NCI-H1092 treated with DMSO at 0.1 percent for 48 hours (cell line): ENCODE measurements at regions not wholly inside any gene's neighbourhood (a gene's known extent, or its start where the extent isn't known, plus 50 kb on each side); places are given as distances from the start of the nearest gene placed in this dataset.
"Not testable (repeated sequence)": the region's sequence is repeated elsewhere in the genome, so short reads cannot be mapped to it uniquely, and the experiment has no call there.

ENCODE experiments used
- DNase-seq: peaks from one replicate; lab custom pipeline; 2025; lab: John Stamatoyannopoulos, UW

GRCh38 chr4:118587946-118588345, 97.2 kb upstream of the METTL14 start:
- no peak for DNase-seq

- no peak for DNase-seq
Observed at GRCh38 chr4:118589471-118590055, 95.6 kb upstream of the METTL14 start.

DNA sequence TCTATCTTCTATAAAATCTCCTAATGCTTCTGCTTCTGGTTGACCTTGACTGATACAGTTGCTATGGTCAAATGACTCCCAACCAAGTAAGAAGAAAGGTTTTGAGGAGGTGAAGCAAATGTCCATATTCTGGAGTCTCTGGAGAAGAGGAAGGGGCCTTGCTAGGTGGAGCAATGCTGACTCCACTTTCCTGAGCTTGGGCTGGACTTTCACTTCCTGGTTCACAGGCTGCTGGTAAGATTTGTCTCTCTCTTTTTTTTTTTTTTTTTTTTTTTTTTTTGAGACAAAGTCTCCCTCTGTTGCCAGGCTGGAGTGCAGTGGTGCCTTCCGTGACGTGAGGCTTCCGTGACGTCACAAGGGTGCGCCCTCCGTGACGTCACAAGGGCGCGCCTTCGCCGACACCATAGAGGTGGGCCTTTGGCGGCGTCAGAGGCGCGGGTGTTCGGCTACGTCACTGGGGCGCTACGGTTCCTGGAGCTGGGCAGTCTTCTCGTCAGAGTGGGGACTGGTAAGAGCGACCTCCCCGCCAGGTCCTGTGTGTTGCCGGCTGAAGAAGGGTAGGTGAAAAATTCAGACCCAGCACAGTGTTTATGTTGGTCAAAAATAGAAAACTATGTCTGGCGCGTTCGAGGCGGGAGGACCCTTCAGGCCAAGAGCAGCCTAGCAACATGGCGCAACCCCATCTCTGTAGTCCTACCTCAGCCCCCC, 93.7 kb upstream of the METTL14 start:
- DNase-seq: peak; percentile 82

- DNase-seq: not testable (repeated sequence)
Observed at GRCh38 chr4:118592289-118592688, 92.9 kb upstream of the METTL14 start.

DNA sequence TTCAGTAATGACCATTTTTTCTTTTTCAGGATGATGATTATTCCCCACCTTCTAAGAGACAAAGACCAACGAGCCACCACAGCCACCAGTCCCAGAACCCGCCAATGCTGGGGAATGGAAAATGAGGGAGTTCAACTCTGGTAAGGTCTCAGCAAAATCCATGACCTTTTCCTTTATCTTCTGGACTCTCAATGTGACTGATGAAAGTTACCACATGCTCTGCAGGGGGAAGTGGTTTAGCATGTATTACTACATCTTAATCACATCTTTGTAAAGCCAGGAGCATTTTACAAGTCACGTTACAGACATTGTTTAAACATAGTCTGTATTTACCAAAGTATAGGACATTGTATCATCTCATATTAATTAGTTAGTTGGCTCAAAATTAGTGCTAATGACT, 89.3 kb upstream of the METTL14 start:
- not testable (repeated sequence) for DNase-seq

DNA sequence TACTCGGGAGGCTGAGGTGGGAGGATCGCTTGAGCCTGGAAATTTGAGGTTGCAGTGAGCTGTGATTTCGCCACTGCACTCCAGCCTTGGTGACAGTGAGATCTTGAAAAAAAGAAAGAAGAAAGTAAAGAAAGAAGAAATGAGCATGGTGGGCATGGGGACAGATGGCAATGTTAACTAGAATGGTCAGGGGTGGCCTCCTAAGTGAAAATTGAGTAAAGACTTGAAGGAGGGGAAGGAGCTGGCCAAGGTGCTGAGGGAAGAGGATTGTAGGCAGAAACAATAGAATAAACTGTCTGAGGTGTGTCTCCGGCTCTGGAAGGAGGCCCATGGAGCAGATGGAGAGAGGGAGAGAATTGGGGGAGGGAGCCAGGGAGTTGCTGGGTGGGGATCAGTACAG, 60.1 kb upstream of the METTL14 start:
- not testable (repeated sequence) for DNase-seq

DNA sequence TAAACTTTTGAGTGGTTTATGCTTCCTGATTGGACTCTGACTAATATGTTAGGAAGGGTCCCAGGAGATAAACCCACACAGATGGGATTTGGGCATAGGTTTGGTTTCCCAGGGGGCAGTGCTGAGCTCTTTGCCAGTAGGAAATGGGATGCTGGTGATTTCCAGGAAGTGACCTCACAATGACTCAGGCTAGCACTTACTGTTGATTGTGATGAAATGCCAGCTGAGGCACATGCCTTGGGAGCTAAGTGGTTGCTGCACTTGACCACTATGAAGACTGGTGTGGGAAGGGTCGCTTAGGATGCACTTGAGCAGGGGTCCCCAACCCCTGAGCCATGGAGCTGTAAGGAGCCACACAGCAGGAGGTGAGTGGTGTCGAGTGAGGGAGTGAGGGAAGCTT, 55.5 kb upstream of the METTL14 start:
- DNase-seq: not testable (repeated sequence)

GRCh38 chr4:118630897-118631296, 54.3 kb upstream of the METTL14 start:
- DNase-seq: not testable (repeated sequence)

- DNase-seq: not testable (repeated sequence)
Observed at GRCh38 chr4:118631321-118632050, 53.7 kb upstream of the METTL14 start.

DNA sequence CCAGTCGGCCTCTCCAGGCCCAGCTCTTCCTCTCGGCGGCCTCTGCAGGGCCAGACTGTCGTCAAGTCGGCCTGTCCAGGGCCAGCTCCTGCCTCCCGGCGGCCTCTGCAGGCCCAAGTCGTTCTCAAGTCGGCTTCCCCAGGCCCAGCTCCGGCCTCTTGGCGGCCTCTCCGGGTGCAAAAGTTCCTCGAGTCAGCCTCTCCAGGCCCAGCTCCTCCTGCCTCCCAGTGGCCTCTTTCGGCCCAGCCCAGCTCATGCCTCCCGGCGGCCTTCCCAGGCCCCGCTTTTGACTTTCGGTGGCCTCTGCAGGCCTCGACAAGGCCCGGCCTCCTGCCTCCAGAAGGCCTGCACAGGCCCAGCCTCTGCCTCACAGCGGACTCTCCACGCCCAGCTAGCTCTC, 51.7 kb upstream of the METTL14 start:
- not testable (repeated sequence) for DNase-seq

DNA sequence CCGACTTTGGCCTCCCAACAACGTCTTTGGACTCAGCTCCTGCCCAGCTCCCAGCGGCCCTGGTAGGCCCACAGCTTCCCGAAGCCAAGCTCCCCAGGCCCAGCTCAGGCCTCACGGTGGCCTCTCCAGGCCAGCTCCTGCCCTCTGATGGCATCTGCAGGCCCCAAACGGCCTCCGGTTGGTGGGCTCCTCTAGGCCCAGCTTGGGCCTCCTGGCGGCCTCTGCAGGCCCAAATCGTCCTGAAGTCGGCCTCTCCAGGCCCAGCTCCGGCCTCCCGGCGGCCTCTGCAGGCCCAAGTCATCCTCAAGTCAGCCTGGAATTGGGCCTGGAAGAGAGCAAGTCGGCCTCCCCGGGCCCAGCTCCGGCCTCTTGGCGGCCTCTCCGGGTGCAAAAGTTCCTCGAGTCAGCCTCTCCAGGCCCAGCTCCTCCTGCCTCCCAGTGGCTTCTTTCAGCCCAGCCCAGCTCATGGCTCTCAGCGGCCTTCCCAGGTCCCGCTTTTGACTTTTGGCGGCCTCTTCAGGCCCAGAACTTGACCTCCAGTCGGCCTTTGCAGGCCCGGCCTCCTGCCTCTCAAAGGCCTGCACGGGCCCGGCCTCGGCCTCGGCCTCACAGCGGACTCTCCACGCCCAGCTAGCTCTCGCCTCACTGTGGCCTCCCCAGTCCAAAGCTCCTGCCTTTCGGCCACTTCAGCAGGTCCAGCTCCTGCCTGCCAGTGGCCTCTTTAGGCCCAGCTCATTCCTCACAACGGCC, 50.9 kb upstream of the METTL14 start:
- DNase-seq: not testable (repeated sequence)
